H1 (cell line): ENCODE measurements at regions not wholly inside any gene's neighbourhood (a gene's known extent, or its start where the extent isn't known, plus 50 kb on each side); places are given as distances from the start of the nearest gene placed in this dataset.

Experiments
- CTCF ChIA-PET: fragments of 300-600 bp; sonication (Branson Sonifier 250); formaldehyde crosslinking; loops from one replicate; lab custom pipeline; 2021; ENCODE audit not compliant: partially characterized antibody; lab: Charles Lee
- POLR2A ChIA-PET: fragments of 300-600 bp; sonication (Branson Sonifier 250); formaldehyde crosslinking; loops from one replicate; lab custom pipeline; 2021; ENCODE audit warnings: inconsistent platforms; ENCODE audit not compliant: partially characterized antibody; lab: Charles Lee
- DNase-seq, 2 experiments: peaks; one replicate each; pipeline versions ENCODE4 v3.0.0 to v3.0.0-alpha.2; 2010 to 2022; ENCODE audit warnings: low spot score in 2 of 2, low read depth in 1 of 2, mixed read lengths in 1 of 2
- FAIRE-seq: peaks from 2 replicates; lab custom pipeline; 2011; peaks lifted over from hg19 to GRCh38; lab: Jason Lieb, UNC
- H2AFZ ChIP-seq: 2 replicates; pipeline ENCODE4 v1.8.1; 2012; ENCODE audit warnings: low read length, inconsistent platforms
- H2AK5ac ChIP-seq: 2 replicates; pipeline ENCODE4 v1.6.1; 2013; ENCODE audit warnings: low read depth, low read length
- H2BK120ac ChIP-seq: replicated peaks from 2 replicates; pipeline ENCODE3; 2013; ENCODE audit warnings: low read depth, low read length, inconsistent platforms
- H2BK12ac ChIP-seq: 2 replicates; pipeline ENCODE4 v1.6.1; 2013; ENCODE audit warnings: low read depth, low read length
- H2BK15ac ChIP-seq: 2 replicates; pipeline ENCODE4 v1.6.1; 2013; ENCODE audit warnings: low read length
- H2BK20ac ChIP-seq: 2 replicates; pipeline ENCODE4 v1.6.1; 2013; ENCODE audit warnings: low read length
- H2BK5ac ChIP-seq: 2 replicates; pipeline ENCODE4 v1.6.1; 2013; ENCODE audit warnings: low read depth, low read length
- H3K14ac ChIP-seq: 2 replicates; pipeline ENCODE4 v1.6.1; 2013; ENCODE audit warnings: inconsistent platforms; ENCODE audit not compliant: insufficient read length
- H3K18ac ChIP-seq: 2 replicates; pipeline ENCODE4 v1.6.1; 2013; ENCODE audit warnings: low read length; ENCODE audit errors: extremely low read depth
- H3K23ac ChIP-seq: 2 replicates; pipeline ENCODE4 v1.6.1; 2013; ENCODE audit warnings: inconsistent platforms; ENCODE audit not compliant: insufficient read length
- H3K23me2 ChIP-seq: 2 replicates; pipeline ENCODE4 v1.6.1; 2013; ENCODE audit warnings: low read depth, low read length
- H3K27ac ChIP-seq: 2 replicates; pipeline ENCODE4 v1.6.1; 2011; ENCODE audit warnings: low read depth, low read length, inconsistent platforms
- H3K27me3 ChIP-seq, 4 experiments: replicated peaks in 1 of 4; 1 replicate in 1 of 4; 2 replicates in 3 of 4; pipeline versions ENCODE4 v1.6.1 to v1.8.1; 2011 to 2013; ENCODE audit warnings: low read length in 3 of 4, mild to moderate bottlenecking in 3 of 4, inconsistent platforms in 2 of 4, mixed read lengths in 2 of 4, moderate library complexity in 1 of 4; ENCODE audit not compliant: control insufficient read depth in 3 of 4, insufficient read depth in 3 of 4; ENCODE audit errors: extremely low read depth in 1 of 4
- H3K36me3 ChIP-seq, 4 experiments: 2 replicates each; pipeline versions ENCODE4 v1.6.1 to v1.8.1; 2011 to 2013; ENCODE audit warnings: mild to moderate bottlenecking in 4 of 4, low read length in 3 of 4, moderate library complexity in 2 of 4, control low read depth in 1 of 4, inconsistent platforms in 1 of 4; ENCODE audit not compliant: insufficient read depth in 4 of 4, control insufficient read depth in 2 of 4
- H3K4ac ChIP-seq: replicated peaks from 2 replicates; pipeline ENCODE3; 2013; ENCODE audit warnings: low read length, low read depth, mixed read lengths, inconsistent platforms; ENCODE audit not compliant: insufficient read length
- H3K4me1 ChIP-seq, 4 experiments: replicated peaks in 1 of 4; 1 replicate in 1 of 4; 2 replicates in 3 of 4; pipeline versions ENCODE4 v1.6.1 to v1.8.1; 2011 to 2013; ENCODE audit warnings: low read length in 3 of 4, inconsistent platforms in 2 of 4, mixed read lengths in 1 of 4; ENCODE audit not compliant: insufficient read depth in 4 of 4, control insufficient read depth in 3 of 4
- H3K4me2 ChIP-seq, 2 experiments: 2 replicates each; pipeline versions ENCODE4 v1.6.1 to v1.8.1; 2011 to 2013; ENCODE audit warnings: low read depth in 2 of 2, low read length in 2 of 2, control low read depth in 1 of 2, inconsistent platforms in 1 of 2, mild to moderate bottlenecking in 1 of 2; ENCODE audit not compliant: insufficient read depth in 1 of 2
- H3K4me3 ChIP-seq, 4 experiments: fragments of 200-600, 300-600 bp in 1 of 4; sonication (generic), shearing (Covaris generic), sonication (Bioruptor Twin) in 1 of 4; 2 replicates each; pipeline versions ENCODE4 v1.5.1 to v1.8.1; 2011 to 2016; ENCODE audit warnings: low read length in 4 of 4, low read depth in 3 of 4, control low read depth in 2 of 4, inconsistent platforms in 2 of 4, mild to moderate bottlenecking in 2 of 4, mixed read lengths in 1 of 4, moderate library complexity in 1 of 4; ENCODE audit not compliant: insufficient read depth in 2 of 4; ENCODE audit errors: extremely low read depth in 1 of 4
- H3K56ac ChIP-seq: replicated peaks from 2 replicates; pipeline ENCODE3; 2013; ENCODE audit warnings: low read depth, mild to moderate bottlenecking, mixed read lengths, low read length, inconsistent platforms; ENCODE audit not compliant: insufficient read length
- H3K79me1 ChIP-seq: 2 replicates; pipeline ENCODE4 v1.6.1; 2013; ENCODE audit warnings: low read depth, low read length, control low read depth
- H3K79me2 ChIP-seq, 2 experiments: 2 replicates each; pipeline versions ENCODE4 v1.6.1 to v1.8.1; 2012 to 2013; ENCODE audit warnings: low read length in 2 of 2, mild to moderate bottlenecking in 2 of 2, inconsistent platforms in 1 of 2; ENCODE audit not compliant: insufficient read depth in 2 of 2, control insufficient read depth in 1 of 2
- H3K9ac ChIP-seq, 4 experiments: replicated peaks in 1 of 4; 1 replicate in 1 of 4; 2 replicates in 3 of 4; pipeline versions ENCODE4 v1.6.1 to v1.8.1; 2011 to 2013; ENCODE audit warnings: low read depth in 3 of 4, low read length in 3 of 4, control low read depth in 2 of 4, mild to moderate bottlenecking in 2 of 4, moderate library complexity in 2 of 4, inconsistent platforms in 1 of 4; ENCODE audit errors: extremely low read depth in 1 of 4
- H3K9me3 ChIP-seq, 2 experiments: 2 replicates each; pipeline versions ENCODE4 v1.6.1 to v1.8.1; 2012 to 2013; ENCODE audit warnings: mild to moderate bottlenecking in 2 of 2, moderate library complexity in 2 of 2, control low read depth in 1 of 2, inconsistent platforms in 1 of 2, low read depth in 1 of 2, low read length in 1 of 2, mixed read lengths in 1 of 2; ENCODE audit not compliant: insufficient read depth in 2 of 2
- H4K20me1 ChIP-seq, 2 experiments: replicated peaks in 1 of 2; 2 replicates each; pipeline versions ENCODE3 to v1.8.1; 2011 to 2013; ENCODE audit warnings: inconsistent platforms in 2 of 2, low read length in 2 of 2, mild to moderate bottlenecking in 1 of 2; ENCODE audit not compliant: insufficient read depth in 2 of 2, control insufficient read depth in 1 of 2
- H4K5ac ChIP-seq: 2 replicates; pipeline ENCODE4 v1.6.1; 2013; ENCODE audit warnings: low read length, low read depth, mixed read lengths, inconsistent platforms; ENCODE audit not compliant: insufficient read length
- H4K8ac ChIP-seq: 2 replicates; pipeline ENCODE4 v1.8.0; 2013; ENCODE audit warnings: mild to moderate bottlenecking, moderate library complexity, low read length, inconsistent platforms; ENCODE audit not compliant: insufficient read depth; ENCODE audit errors: extremely low read depth
- H4K91ac ChIP-seq: replicated peaks from 2 replicates; pipeline ENCODE3; 2013; ENCODE audit warnings: low read length, mixed read lengths, inconsistent platforms; ENCODE audit not compliant: insufficient read length
- CBX5 ChIP-seq: fragments of 300-800, 300-1000 bp; sonication (generic); IDR thresholded peaks from 2 replicates; pipeline ENCODE4 v1.7.1; 2016; ENCODE audit warnings: antibody characterized with exemption, low read length, low read depth
- CBX8 ChIP-seq: fragments of 300-800, 300-1000 bp; sonication (generic); IDR thresholded peaks from 2 replicates; pipeline ENCODE4 v1.7.1; 2016; ENCODE audit warnings: low read depth, low read length, borderline replicate concordance
- EP300 ChIP-seq, 2 experiments: IDR thresholded peaks; 1 replicate in 1 of 2; 2 replicates in 1 of 2; pipeline ENCODE4 v1.6.1; 2011 to 2012; ENCODE audit warnings: low read depth in 2 of 2, low read length in 2 of 2, mild to moderate bottlenecking in 2 of 2, borderline replicate concordance in 1 of 2, inconsistent platforms in 1 of 2, moderate library complexity in 1 of 2
- HDAC2 ChIP-seq, 2 experiments: fragments of 300-600 bp in 1 of 2; sonication (generic) in 1 of 2; IDR thresholded peaks; 2 replicates each; pipeline ENCODE4 v1.6.1; 2011 to 2012; ENCODE audit warnings: low read depth in 2 of 2, low read length in 2 of 2, mild to moderate bottlenecking in 2 of 2, moderate library complexity in 2 of 2, borderline replicate concordance in 1 of 2, inconsistent platforms in 1 of 2
- HDAC6 ChIP-seq: IDR thresholded peaks from one replicate; pipeline ENCODE4 v1.7.1; 2012; ENCODE audit warnings: low read depth, mild to moderate bottlenecking, inconsistent platforms, low read length, moderate library complexity
- JUND ChIP-seq: IDR thresholded peaks from 2 replicates; pipeline ENCODE4 v1.6.1; 2011; ENCODE audit warnings: mild to moderate bottlenecking, improper control_type of control experiment, low read length
- KDM4A ChIP-seq: IDR thresholded peaks from one replicate; pipeline ENCODE4 v1.7.1; 2012; ENCODE audit warnings: low read depth, mild to moderate bottlenecking, moderate library complexity, low read length, inconsistent platforms; ENCODE audit not compliant: severe bottlenecking
- MAFK ChIP-seq: IDR thresholded peaks from 2 replicates; pipeline ENCODE4 v1.6.1; 2012; ENCODE audit warnings: low read depth, mild to moderate bottlenecking, improper control_type of control experiment, low read length
- POU5F1 ChIP-seq: IDR thresholded peaks from 2 replicates; pipeline ENCODE4 v1.6.1; 2011; ENCODE audit warnings: low read depth, mild to moderate bottlenecking, low read length, moderate library complexity
- RBBP5 ChIP-seq: IDR thresholded peaks from 2 replicates; pipeline ENCODE4 v1.7.1; 2012; ENCODE audit warnings: low read depth, mild to moderate bottlenecking, inconsistent platforms, low read length, moderate library complexity, borderline replicate concordance
- SP1 ChIP-seq: IDR thresholded peaks from 2 replicates; pipeline ENCODE4 v1.6.1; 2011; ENCODE audit warnings: low read depth, low read length
- TAF1 ChIP-seq: IDR thresholded peaks from 2 replicates; pipeline ENCODE4 v1.6.1; 2011; ENCODE audit warnings: mild to moderate bottlenecking, low read depth, low read length
- TCF12 ChIP-seq: IDR thresholded peaks from 2 replicates; pipeline ENCODE4 v1.6.1; 2011; ENCODE audit warnings: low read depth, mild to moderate bottlenecking, low read length
- WGBS, 2 experiments: shearing (Covaris generic) in 1 of 2; methylation state at CpG; one replicate each; pipeline versions ENCODE4 v1.1.6 to v1.1.7; 2013 to 2015; ENCODE audit warnings: low lambda C conversion rate in 2 of 2, mixed read lengths in 2 of 2, inconsistent platforms in 1 of 2, low coverage in 1 of 2, missing lambda C conversion rate in 1 of 2; ENCODE audit not compliant: insufficient replicate concordance in 2 of 2, insufficient coverage in 1 of 2, insufficient read length in 1 of 2; ENCODE audit errors: extremely low coverage in 1 of 2, missing lambda C conversion rate in 1 of 2; 5-methylcytosine and 5-hydroxymethylcytosine counted together
- TF ChIP-seq, protein P1 (sequence below): IDR thresholded peaks from 2 replicates; pipeline ENCODE4 v1.6.1; 2011; ENCODE audit warnings: low read length, improper control_type of control experiment

DNA sequence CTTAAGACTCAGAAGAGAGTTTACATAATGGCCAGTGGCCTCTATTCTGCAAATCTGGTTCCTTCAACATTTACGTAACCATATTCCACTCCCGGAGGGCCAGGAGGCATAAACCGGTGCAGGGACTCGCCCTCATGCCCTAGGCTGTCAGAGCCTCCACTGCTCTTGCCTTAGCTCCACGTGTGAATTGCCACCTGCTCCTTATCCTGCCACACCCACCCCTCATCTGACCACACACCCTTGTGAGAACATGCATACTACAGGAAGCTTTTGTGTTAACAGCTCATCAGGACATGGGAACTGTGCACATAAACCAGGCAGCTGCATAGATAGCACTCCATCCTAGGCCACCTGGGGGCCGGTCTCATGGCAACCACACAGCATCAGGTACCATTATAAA, 146.7 kb upstream of the PFKP start:
- no peak for FAIRE-seq
- no peak for TF ChIP-seq HDAC6
- TF ChIP-seq CBX5, result no peak
- TF ChIP-seq CBX8, result no peak
- TF ChIP-seq JUND, result no peak
- no peak for TF ChIP-seq TCF12
- TF ChIP-seq RBBP5, result no peak
- no peak for TF ChIP-seq HDAC2 (IDR thresholded peaks at IDR 0.05; ENCODE audit: borderline replicate concordance in 1 of 2, low read depth in 2 of 2, low read length in 2 of 2)
- TF ChIP-seq POU5F1, result no peak
- no peak for TF ChIP-seq KDM4A
- TF ChIP-seq MAFK, result no peak
- no peak for TF ChIP-seq SP1
- no peak for TF ChIP-seq EP300 (IDR thresholded peaks at IDR 0.05; ENCODE audit: borderline replicate concordance in 1 of 2, low read depth in 2 of 2, low read length in 2 of 2)
- no peak for TF ChIP-seq TAF1
- TF ChIP-seq, protein P1, sequence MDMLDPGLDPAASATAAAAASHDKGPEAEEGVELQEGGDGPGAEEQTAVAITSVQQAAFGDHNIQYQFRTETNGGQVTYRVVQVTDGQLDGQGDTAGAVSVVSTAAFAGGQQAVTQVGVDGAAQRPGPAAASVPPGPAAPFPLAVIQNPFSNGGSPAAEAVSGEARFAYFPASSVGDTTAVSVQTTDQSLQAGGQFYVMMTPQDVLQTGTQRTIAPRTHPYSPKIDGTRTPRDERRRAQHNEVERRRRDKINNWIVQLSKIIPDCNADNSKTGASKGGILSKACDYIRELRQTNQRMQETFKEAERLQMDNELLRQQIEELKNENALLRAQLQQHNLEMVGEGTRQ, result no peak

More for the DNA sequence above, 146.7 kb upstream of the PFKP start:
- POLR2A ChIA-PET, result no interaction called here
- no peak for DNase-seq
- Histone ChIP-seq H2BK20ac (no peak overlapping the region), H3K79me1 (no peaks in the 10 kb centered on the region), H3K14ac (no peak overlapping the region), H2BK5ac (no peak overlapping the region), H3K27ac (no peak overlapping the region), H3K23me2 (no peaks in the 10 kb centered on the region), H2BK120ac (no peak overlapping the region), H4K8ac (no peak overlapping the region), H3K36me3 (no peaks in the 10 kb centered on the region), H4K20me1 (no peaks in the 10 kb centered on the region), H3K79me2 (no peaks in the 10 kb centered on the region), H3K56ac (no peak overlapping the region), H3K9ac (no peak overlapping the region), H2BK12ac (no peak overlapping the region), H2AFZ (no peak overlapping the region), H3K27me3 (no peaks in the 10 kb centered on the region), H3K9me3 (no peaks in the 10 kb centered on the region; a peak in 1 of 4 replicates), H3K4me3 (no peak overlapping the region), H2BK15ac (no peak overlapping the region), H3K4me1 (peaks cover 0 to 6% (median 5%) of the 10 kb centered on the region in 4 experiments; a peak in 5 of 7 replicates), H3K4ac (no peak overlapping the region), H2AK5ac (no peak overlapping the region), H3K23ac (no peak overlapping the region), H4K91ac (no peak overlapping the region), H3K4me2 (no peak overlapping the region), H3K18ac (no peak overlapping the region), H4K5ac (no peak overlapping the region)
- CTCF ChIA-PET, result interaction anchor here (0.6 to 2.5 kb wide), 7 partner anchors 21 to 123 kb away, joined by 3 to 10 read pairs (median 4); no protein-coding TSS in a partner anchor
- 83% methylated on average over 6 of the region's 6 CpGs; no CpG with 5 or more reads in 1 of the 2 experiments for WGBS, 2 experiments
